Keratinocyte (primary cell): ENCODE measurements at regions not wholly inside any gene's neighbourhood (a gene's known extent, or its start where the extent isn't known, plus 50 kb on each side); places are given as distances from the start of the nearest gene placed in this dataset.

Experiments used
- DNase-seq: peaks from one replicate; pipeline ENCODE4 v3.0.0-alpha.2; 2011; ENCODE audit warnings: low read depth, missing footprints, low spot score
- FAIRE-seq: peaks from 2 replicates; lab custom pipeline; 2011; peaks lifted over from hg19 to GRCh38; lab: Jason Lieb, UNC
- H2AFZ ChIP-seq: 2 replicates; pipeline ENCODE4 v1.6.0; 2012; ENCODE audit warnings: low read length, control low read depth, inconsistent platforms; ENCODE audit not compliant: control insufficient read depth
- H3K27ac ChIP-seq: 2 replicates; pipeline ENCODE4 v1.5.1; 2011; ENCODE audit warnings: low read length; ENCODE audit not compliant: control insufficient read depth, insufficient read depth
- H3K27me3 ChIP-seq: 3 replicates; pipeline ENCODE4 v1.6.0; 2011; ENCODE audit warnings: low read length; ENCODE audit not compliant: control insufficient read depth, insufficient read depth; ENCODE audit errors: extremely low read depth
- H3K36me3 ChIP-seq, 2 experiments: 2 replicates in 1 of 2; 3 replicates in 1 of 2; pipeline ENCODE4 v1.5.1; 2011; ENCODE audit warnings: low read length in 2 of 2, mild to moderate bottlenecking in 1 of 2; ENCODE audit not compliant: control insufficient read depth in 2 of 2, insufficient read depth in 2 of 2; ENCODE audit errors: extremely low read depth in 1 of 2
- H3K4me1 ChIP-seq: 3 replicates; pipeline ENCODE4 v1.5.1; 2011; ENCODE audit warnings: low read length; ENCODE audit not compliant: control insufficient read depth, insufficient read depth; ENCODE audit errors: extremely low read depth
- H3K4me2 ChIP-seq: 3 replicates; pipeline ENCODE4 v1.6.0; 2011; ENCODE audit warnings: low read depth, low read length; ENCODE audit not compliant: control insufficient read depth, insufficient read depth; ENCODE audit errors: extremely low read depth
- H3K4me3 ChIP-seq, 3 experiments: fragments of 200-600 bp in 1 of 3; sonication (generic) in 1 of 3; 2 replicates in 2 of 3; 3 replicates in 1 of 3; pipeline ENCODE4 v1.5.1; 2011 to 2016; ENCODE audit warnings: low read length in 3 of 3, mild to moderate bottlenecking in 3 of 3, control low read depth in 2 of 3, inconsistent platforms in 1 of 3, low read depth in 1 of 3, mixed read lengths in 1 of 3, mixed run types in 1 of 3, moderate library complexity in 1 of 3; ENCODE audit not compliant: control insufficient read depth in 2 of 3, insufficient read depth in 2 of 3; ENCODE audit errors: extremely low read depth in 1 of 3
- H3K79me2 ChIP-seq: 2 replicates; pipeline ENCODE4 v1.6.0; 2012; ENCODE audit warnings: low read length; ENCODE audit not compliant: control insufficient read depth, insufficient read depth
- H3K9ac ChIP-seq: 3 replicates; pipeline ENCODE4 v1.6.0; 2011; ENCODE audit warnings: low read length; ENCODE audit not compliant: control insufficient read depth, insufficient read depth; ENCODE audit errors: extremely low read depth
- H3K9me1 ChIP-seq: 3 replicates; pipeline ENCODE4 v1.6.0; 2011; ENCODE audit warnings: low read length; ENCODE audit not compliant: control insufficient read depth, insufficient read depth; ENCODE audit errors: extremely low read depth
- H3K9me3 ChIP-seq: 2 replicates; pipeline ENCODE4 v1.5.1; 2012; ENCODE audit warnings: low read depth, low read length; ENCODE audit not compliant: control insufficient read depth
- H4K20me1 ChIP-seq: 3 replicates; pipeline ENCODE4 v1.6.0; 2011; ENCODE audit warnings: low read length; ENCODE audit not compliant: control insufficient read depth, insufficient read depth; ENCODE audit errors: extremely low read depth
- EZH2 ChIP-seq: IDR thresholded peaks from one replicate; pipeline ENCODE4 v1.6.1; 2012; ENCODE audit warnings: inconsistent platforms, mild to moderate bottlenecking, low read length, moderate library complexity
- dilution Hi-C: fragments of 300-500 bp; cut with MboI; formaldehyde crosslinking; loops from one replicate; pipeline ENCODE4 v1.7.0; 2020; ENCODE audit warnings: low sequenced_read_pairs; ENCODE audit not compliant: extremely low pct_ligation_motif_present
- TF ChIP-seq, protein P1 (sequence below), 3 experiments: IDR thresholded peaks in 1 of 3; conservative IDR thresholded peaks in 1 of 3; optimal IDR thresholded peaks in 1 of 3; 2 replicates in 2 of 3; 3 replicates in 1 of 3; pipeline versions ENCODE3 to v1.5.1; 2011; ENCODE audit warnings: low read length in 3 of 3, mild to moderate bottlenecking in 3 of 3, moderate library complexity in 2 of 3, control low read depth in 1 of 3, inconsistent platforms in 1 of 3; ENCODE audit not compliant: insufficient read depth in 2 of 3; ENCODE audit errors: extremely low read depth in 1 of 3

DNA sequence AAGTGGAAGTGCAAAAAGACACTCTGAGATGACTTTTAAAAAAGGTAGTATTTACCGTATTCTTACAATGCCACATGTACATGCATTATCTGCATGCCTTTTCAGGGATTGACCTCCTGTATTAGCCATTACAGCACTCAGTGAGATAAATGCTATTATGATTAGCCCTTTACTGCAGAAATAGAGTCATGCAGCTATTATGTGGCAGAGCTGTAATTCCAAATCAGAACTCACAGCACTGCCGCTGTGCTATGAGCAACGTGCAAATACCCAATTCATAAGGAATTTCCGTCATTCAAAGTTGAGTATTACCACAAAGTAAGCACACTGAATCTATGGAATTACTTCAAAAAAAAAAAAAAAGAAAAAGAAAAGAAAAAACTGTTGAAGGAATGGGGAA, 92.1 kb upstream of the SMAD1 start:
- Histone ChIP-seq H3K4me1 (no peaks in the 10 kb centered on the region), H3K4me2 (no peak overlapping the region), H2AFZ (no peak overlapping the region), H3K9ac (no peak overlapping the region), H3K27me3 (no peaks in the 10 kb centered on the region), H3K27ac (no peak overlapping the region), H3K9me3 (no peaks in the 10 kb centered on the region), H3K79me2 (no peaks in the 10 kb centered on the region), H3K9me1 (no peaks in the 10 kb centered on the region), H3K36me3 (no peaks in the 10 kb centered on the region), H4K20me1 (no peaks in the 10 kb centered on the region), H3K4me3 (no peak overlapping the region)
- dilution Hi-C loops, result no loop called here
- DNase-seq (no peak), FAIRE-seq (no peak)
- TF ChIP-seq, protein P1, sequence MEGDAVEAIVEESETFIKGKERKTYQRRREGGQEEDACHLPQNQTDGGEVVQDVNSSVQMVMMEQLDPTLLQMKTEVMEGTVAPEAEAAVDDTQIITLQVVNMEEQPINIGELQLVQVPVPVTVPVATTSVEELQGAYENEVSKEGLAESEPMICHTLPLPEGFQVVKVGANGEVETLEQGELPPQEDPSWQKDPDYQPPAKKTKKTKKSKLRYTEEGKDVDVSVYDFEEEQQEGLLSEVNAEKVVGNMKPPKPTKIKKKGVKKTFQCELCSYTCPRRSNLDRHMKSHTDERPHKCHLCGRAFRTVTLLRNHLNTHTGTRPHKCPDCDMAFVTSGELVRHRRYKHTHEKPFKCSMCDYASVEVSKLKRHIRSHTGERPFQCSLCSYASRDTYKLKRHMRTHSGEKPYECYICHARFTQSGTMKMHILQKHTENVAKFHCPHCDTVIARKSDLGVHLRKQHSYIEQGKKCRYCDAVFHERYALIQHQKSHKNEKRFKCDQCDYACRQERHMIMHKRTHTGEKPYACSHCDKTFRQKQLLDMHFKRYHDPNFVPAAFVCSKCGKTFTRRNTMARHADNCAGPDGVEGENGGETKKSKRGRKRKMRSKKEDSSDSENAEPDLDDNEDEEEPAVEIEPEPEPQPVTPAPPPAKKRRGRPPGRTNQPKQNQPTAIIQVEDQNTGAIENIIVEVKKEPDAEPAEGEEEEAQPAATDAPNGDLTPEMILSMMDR (optimal IDR thresholded peaks at IDR 0.05 in 1 of 3, IDR thresholded peaks at IDR 0.05 in 1 of 3, conservative IDR thresholded peaks at IDR 0.05 in 1 of 3; ENCODE audit: extremely low read depth in 1 of 3, insufficient read depth in 2 of 3, low read length in 3 of 3), result no peak
- no peak for TF ChIP-seq EZH2

DNA sequence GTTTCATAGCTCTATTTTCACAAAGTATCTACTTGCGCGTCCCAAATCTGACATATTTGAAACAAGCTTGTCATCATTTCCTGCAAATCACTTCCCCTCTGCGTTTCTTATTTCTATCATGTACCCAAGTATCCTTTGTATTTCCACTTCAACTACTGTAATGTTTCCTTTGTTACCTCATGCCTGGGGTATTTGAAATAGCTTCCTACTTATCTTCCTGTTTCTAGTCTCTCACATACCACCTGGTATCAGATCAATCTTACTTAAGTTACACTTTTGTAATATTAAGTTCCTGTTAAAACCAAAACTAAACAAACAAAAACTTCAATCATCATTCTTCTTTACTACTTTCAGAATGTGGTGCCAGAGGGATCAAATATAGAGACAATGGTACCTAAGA, 93.6 kb upstream of the SMAD1 start:
- H3K79me2 ChIP-seq, result no peaks in the 10 kb centered on the region
- FAIRE-seq (no peak), DNase-seq (no peak)
- no peaks in the 10 kb centered on the region for H3K9me1 ChIP-seq
- no peak overlapping the region for H2AFZ ChIP-seq
- H3K4me1 ChIP-seq, result no peaks in the 10 kb centered on the region
- no peaks in the 10 kb centered on the region for H3K9me3 ChIP-seq
- TF ChIP-seq EZH2, result no peak
- TF ChIP-seq, protein P1 (optimal IDR thresholded peaks at IDR 0.05 in 1 of 3, IDR thresholded peaks at IDR 0.05 in 1 of 3, conservative IDR thresholded peaks at IDR 0.05 in 1 of 3; ENCODE audit: extremely low read depth in 1 of 3, insufficient read depth in 2 of 3, low read length in 3 of 3), result no peak
- H3K4me3 ChIP-seq, result no peak overlapping the region
- H3K9ac ChIP-seq, result no peak overlapping the region
- H3K27ac ChIP-seq, result no peak overlapping the region
- H3K27me3 ChIP-seq, result no peaks in the 10 kb centered on the region
- H3K4me2 ChIP-seq, result no peak overlapping the region
- H4K20me1 ChIP-seq, result no peaks in the 10 kb centered on the region
- no peaks in the 10 kb centered on the region for H3K36me3 ChIP-seq
- dilution Hi-C loops, result no loop called here
